Lower lobe of right lung (tissue), 2 donors: ENCODE measurements at regions not wholly inside any gene's neighbourhood (a gene's known extent, or its start where the extent isn't known, plus 50 kb on each side); places are given as distances from the start of the nearest gene placed in this dataset.

ENCODE experiments used
- ATAC-seq, 2 donors: fragments of 200-7000 bp; cut with Tn5 transposase; one replicate each; pipeline ENCODE4 v1.9.1; 2020 to 2022; ENCODE audit warnings: mild to moderate bottlenecking in 2 of 2, moderate library complexity in 2 of 2
- DNase-seq: peaks from one replicate; pipeline ENCODE4 v3.0.0-alpha.2; 2020
- H3K27ac ChIP-seq: fragments of 200-600 bp; one replicate; pipeline ENCODE4 v1.8.0; 2022
- H3K27me3 ChIP-seq: fragments of 200-600 bp; one replicate; pipeline ENCODE4 v1.8.0; 2022; ENCODE audit warnings: low read depth
- H3K36me3 ChIP-seq: fragments of 200-600 bp; one replicate; pipeline ENCODE4 v1.8.0; 2022; ENCODE audit warnings: mild to moderate bottlenecking
- H3K4me1 ChIP-seq: fragments of 200-600 bp; one replicate; pipeline ENCODE4 v1.8.0; 2022
- H3K4me3 ChIP-seq: fragments of 200-600 bp; one replicate; pipeline ENCODE4 v1.8.0; 2022; ENCODE audit warnings: mild to moderate bottlenecking
- H3K9me3 ChIP-seq: fragments of 200-600 bp; one replicate; pipeline ENCODE4 v1.8.0; 2022
- CTCF ChIP-seq: fragments of 200-600 bp; IDR thresholded peaks from one replicate; pipeline ENCODE4 v1.8.0; 2022; ENCODE audit warnings: antibody characterized with exemption, mild to moderate bottlenecking
- intact Hi-C: fragments of 100-400 bp; cut with DNase I; formaldehyde crosslinking; loops from one replicate; pipeline ENCODE4 v1.11.0; 2022
- donor health status: DM: no; HTN: yes; CAD: no; lungs with severe emphysema.

- Histone ChIP-seq H3K27ac (no peak overlapping the region), H3K9me3 (no peaks in the 10 kb centered on the region), H3K4me3 (no peak overlapping the region), H3K4me1 (peaks cover 5% of the 10 kb centered on the region), H3K27me3 (no peaks in the 10 kb centered on the region), H3K36me3 (no peaks in the 10 kb centered on the region)
- DNase-seq (no peak), ATAC-seq (no peak)
- intact Hi-C loops: no loop called here
- TF ChIP-seq CTCF: no peak
Observed at GRCh38 chr6:27023664-27024063, 223.8 kb upstream of the PRSS16 start.

GRCh38 chr6:27025351-27025750, 222.2 kb upstream of the PRSS16 start:
- Histone ChIP-seq H3K27me3 (no peaks in the 10 kb centered on the region), H3K27ac (no peak overlapping the region), H3K9me3 (no peaks in the 10 kb centered on the region), H3K4me1 (no peaks in the 10 kb centered on the region), H3K4me3 (no peak overlapping the region), H3K36me3 (no peaks in the 10 kb centered on the region)
- no peak for TF ChIP-seq CTCF
- DNase-seq (no peak), ATAC-seq (no peak)
- intact Hi-C loops: no loop called here

GRCh38 chr6:27026361-27026760, 221.1 kb upstream of the PRSS16 start:
- Histone ChIP-seq H3K9me3 (no peaks in the 10 kb centered on the region), H3K4me1 (no peaks in the 10 kb centered on the region), H3K27ac (no peak overlapping the region), H3K36me3 (no peaks in the 10 kb centered on the region), H3K4me3 (no peak overlapping the region), H3K27me3 (no peaks in the 10 kb centered on the region)
- intact Hi-C loops: no loop called here
- TF ChIP-seq CTCF: no peak
- ATAC-seq (no peak), DNase-seq (no peak)

GRCh38 chr6:27031302-27031701, 216.2 kb upstream of the PRSS16 start:
- no peaks in the 10 kb centered on the region for H3K27me3 ChIP-seq
- H3K9me3 ChIP-seq: no peaks in the 10 kb centered on the region
- H3K4me1 ChIP-seq: no peaks in the 10 kb centered on the region
- H3K27ac ChIP-seq: no peak overlapping the region
- no peak for DNase-seq
- TF ChIP-seq CTCF: no peak
- no peaks in the 10 kb centered on the region for H3K36me3 ChIP-seq
- intact Hi-C loops: no loop called here
- no peak for ATAC-seq
- no peak overlapping the region for H3K4me3 ChIP-seq

- Histone ChIP-seq H3K27ac (no peak overlapping the region), H3K4me1 (no peaks in the 10 kb centered on the region), H3K27me3 (no peaks in the 10 kb centered on the region), H3K36me3 (no peaks in the 10 kb centered on the region), H3K4me3 (no peak overlapping the region), H3K9me3 (no peaks in the 10 kb centered on the region)
- TF ChIP-seq CTCF: no peak
- DNase-seq (no peak), ATAC-seq (no peak)
- intact Hi-C loops: no loop called here
Observed at GRCh38 chr6:27038498-27038897, 209.0 kb upstream of the PRSS16 start.
